ENCODE measurements at regions not wholly inside any gene's neighbourhood (a gene's known extent, or its start where the extent isn't known, plus 50 kb on each side); places are given as distances from the start of the nearest gene placed in this dataset.

DNA sequence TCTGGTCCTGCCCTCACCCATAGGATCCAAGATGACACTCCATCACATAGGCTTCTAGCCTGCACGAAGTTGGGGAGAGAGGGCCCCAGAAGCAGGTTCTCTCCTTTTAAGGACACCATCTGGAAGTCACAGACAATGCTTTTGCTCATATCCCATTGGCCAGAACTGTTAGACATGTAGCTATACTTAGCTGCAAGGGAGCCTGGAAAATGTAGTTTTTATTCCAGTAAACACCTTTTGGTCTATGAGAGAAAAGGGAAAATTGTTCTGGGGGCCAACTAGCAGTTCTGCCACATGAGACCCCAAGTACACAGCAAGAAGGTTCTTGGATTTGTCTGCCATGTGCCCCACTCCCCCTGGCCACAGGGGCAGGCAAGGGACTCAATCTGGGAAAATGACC, 206.1 kb downstream of the ZFP36L2 start:
- TF ChIP-seq, protein P1, sequence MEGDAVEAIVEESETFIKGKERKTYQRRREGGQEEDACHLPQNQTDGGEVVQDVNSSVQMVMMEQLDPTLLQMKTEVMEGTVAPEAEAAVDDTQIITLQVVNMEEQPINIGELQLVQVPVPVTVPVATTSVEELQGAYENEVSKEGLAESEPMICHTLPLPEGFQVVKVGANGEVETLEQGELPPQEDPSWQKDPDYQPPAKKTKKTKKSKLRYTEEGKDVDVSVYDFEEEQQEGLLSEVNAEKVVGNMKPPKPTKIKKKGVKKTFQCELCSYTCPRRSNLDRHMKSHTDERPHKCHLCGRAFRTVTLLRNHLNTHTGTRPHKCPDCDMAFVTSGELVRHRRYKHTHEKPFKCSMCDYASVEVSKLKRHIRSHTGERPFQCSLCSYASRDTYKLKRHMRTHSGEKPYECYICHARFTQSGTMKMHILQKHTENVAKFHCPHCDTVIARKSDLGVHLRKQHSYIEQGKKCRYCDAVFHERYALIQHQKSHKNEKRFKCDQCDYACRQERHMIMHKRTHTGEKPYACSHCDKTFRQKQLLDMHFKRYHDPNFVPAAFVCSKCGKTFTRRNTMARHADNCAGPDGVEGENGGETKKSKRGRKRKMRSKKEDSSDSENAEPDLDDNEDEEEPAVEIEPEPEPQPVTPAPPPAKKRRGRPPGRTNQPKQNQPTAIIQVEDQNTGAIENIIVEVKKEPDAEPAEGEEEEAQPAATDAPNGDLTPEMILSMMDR (IDR thresholded peaks at IDR 0.05; ENCODE audit: low read depth, low read length, missing input control): no peak
- TF ChIP-seq HNF4A (conservative IDR thresholded peaks at IDR 0.05) (no peak), EGR1 (IDR thresholded peaks at IDR 0.05; ENCODE audit: low read depth in 2 of 2) (no peak), JUND (IDR thresholded peaks at IDR 0.05) (no peak), REST (IDR thresholded peaks at IDR 0.05) (no peak), SP1 (IDR thresholded peaks at IDR 0.05) (no peak), RAD21 (IDR thresholded peaks at IDR 0.05) (no peak), YY1 (IDR thresholded peaks at IDR 0.05) (no peak), RXRA (IDR thresholded peaks at IDR 0.05) (no peak), FOXA1 (IDR thresholded peaks at IDR 0.05) (no peak), MAX (IDR thresholded peaks at IDR 0.05) (no peak), TAF1 (conservative IDR thresholded peaks at IDR 0.05) (no peak), GABPA (IDR thresholded peaks at IDR 0.05 in 1 of 2, conservative IDR thresholded peaks at IDR 0.05 in 1 of 2) (no peak)
- TF ChIP-seq, protein P2, sequence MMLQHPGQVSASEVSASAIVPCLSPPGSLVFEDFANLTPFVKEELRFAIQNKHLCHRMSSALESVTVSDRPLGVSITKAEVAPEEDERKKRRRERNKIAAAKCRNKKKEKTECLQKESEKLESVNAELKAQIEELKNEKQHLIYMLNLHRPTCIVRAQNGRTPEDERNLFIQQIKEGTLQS (IDR thresholded peaks at IDR 0.05): no peak

Measured in liver (tissue), 3 donors.